Adrenal gland (tissue), 5 donors: ENCODE measurements at regions not wholly inside any gene's neighbourhood (a gene's known extent, or its start where the extent isn't known, plus 50 kb on each side); places are given as distances from the start of the nearest gene placed in this dataset.

Experiments
- POLR2A ChIP-seq, 2 donors: fragments of 450-650 bp; IDR thresholded peaks; one replicate each; pipeline ENCODE4 v1.6.1; 2017; ENCODE audit warnings: antibody characterized with exemption in 2 of 2, mild to moderate bottlenecking in 2 of 2, moderate library complexity in 1 of 2
- TF ChIP-seq, protein P1 (sequence below), 6 experiments: fragments of 450-650 bp in 4 of 6; fragments of 200-600 bp in 2 of 6; sonication (generic) in 1 of 6; IDR thresholded peaks; 1 replicate in 5 of 6; 2 replicates in 1 of 6; pipeline versions ENCODE4 v1.5.1 to v1.8.0; 2016 to 2021; ENCODE audit warnings: antibody characterized with exemption in 6 of 6, mild to moderate bottlenecking in 2 of 6, moderate library complexity in 1 of 6
- donor health status: DM: no; HTN: no; CAD: no.

DNA sequence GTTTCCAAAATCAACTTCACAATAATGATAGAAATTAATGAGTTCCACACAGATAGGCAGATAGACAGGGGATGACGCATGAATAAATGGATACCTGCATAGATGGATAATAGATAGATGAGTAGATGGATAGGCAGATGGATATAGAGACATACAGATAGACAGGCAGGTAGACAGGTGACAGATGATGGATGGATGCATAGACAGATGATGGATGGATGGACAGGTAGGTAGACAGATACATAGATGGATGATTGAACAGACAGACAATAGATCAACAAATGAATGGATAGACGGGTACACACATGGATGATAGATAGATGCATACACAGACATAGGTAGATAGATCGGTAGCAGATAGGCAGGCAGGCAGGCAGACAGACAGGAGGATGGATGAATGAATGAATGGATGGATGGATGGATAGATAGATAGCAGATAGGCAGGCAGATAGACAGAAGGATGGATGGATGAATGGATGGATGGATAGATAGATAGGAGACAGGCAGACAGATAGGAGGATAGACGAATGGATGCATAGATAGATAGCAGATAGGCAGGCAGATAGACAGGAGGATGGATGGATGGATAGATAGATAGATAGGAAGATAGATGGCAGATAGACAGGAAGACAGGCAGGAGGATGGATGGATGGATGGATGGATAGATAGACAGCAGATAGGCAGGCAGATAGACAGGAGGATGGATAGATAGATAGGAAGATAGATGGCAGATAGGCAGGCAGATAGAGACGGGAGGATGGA, 142.5 kb downstream of the RBFOX3 start:
- TF ChIP-seq, protein P1, sequence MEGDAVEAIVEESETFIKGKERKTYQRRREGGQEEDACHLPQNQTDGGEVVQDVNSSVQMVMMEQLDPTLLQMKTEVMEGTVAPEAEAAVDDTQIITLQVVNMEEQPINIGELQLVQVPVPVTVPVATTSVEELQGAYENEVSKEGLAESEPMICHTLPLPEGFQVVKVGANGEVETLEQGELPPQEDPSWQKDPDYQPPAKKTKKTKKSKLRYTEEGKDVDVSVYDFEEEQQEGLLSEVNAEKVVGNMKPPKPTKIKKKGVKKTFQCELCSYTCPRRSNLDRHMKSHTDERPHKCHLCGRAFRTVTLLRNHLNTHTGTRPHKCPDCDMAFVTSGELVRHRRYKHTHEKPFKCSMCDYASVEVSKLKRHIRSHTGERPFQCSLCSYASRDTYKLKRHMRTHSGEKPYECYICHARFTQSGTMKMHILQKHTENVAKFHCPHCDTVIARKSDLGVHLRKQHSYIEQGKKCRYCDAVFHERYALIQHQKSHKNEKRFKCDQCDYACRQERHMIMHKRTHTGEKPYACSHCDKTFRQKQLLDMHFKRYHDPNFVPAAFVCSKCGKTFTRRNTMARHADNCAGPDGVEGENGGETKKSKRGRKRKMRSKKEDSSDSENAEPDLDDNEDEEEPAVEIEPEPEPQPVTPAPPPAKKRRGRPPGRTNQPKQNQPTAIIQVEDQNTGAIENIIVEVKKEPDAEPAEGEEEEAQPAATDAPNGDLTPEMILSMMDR (IDR thresholded peaks at IDR 0.05) = no peak
- TF ChIP-seq POLR2A (IDR thresholded peaks at IDR 0.05) = no peak
